ENCODE measurements at regions not wholly inside any gene's neighbourhood (a gene's known extent, or its start where the extent isn't known, plus 50 kb on each side); places are given as distances from the start of the nearest gene placed in this dataset.

DNA sequence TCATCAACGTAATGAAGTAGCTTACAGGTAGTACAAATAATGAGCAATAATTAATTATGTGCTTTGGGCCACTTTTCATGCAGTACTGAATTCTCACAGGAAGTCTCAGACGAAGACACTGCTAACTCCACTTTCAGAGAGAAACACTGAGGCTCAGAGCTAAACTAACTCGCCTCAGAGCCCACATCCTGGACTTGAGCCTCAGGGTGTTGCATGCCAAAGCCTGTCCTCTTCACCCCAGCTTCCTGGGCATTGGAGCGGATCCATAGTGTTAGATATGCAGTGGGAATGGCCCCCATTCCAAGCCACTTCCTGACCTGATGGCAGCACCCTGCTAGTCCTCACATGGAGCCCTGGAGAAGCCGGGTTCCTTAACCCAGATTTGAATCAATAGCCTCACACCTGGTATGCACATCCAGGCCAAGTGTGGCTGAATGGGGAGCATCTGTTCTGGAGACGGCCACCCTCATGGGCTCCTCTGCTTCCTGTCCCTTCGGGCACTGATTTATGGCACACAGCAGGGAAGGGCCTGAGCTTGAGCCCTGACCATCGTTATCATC lies 265.1 kb upstream of the ZNF32 start:
- DNase-seq (ENCODE audit: low read depth, low spot score): no peak
- in situ Hi-C loops (cut with HindIII; ENCODE audit: low sequenced_read_pairs): no loop called here
- TF ChIP-seq, protein P1, sequence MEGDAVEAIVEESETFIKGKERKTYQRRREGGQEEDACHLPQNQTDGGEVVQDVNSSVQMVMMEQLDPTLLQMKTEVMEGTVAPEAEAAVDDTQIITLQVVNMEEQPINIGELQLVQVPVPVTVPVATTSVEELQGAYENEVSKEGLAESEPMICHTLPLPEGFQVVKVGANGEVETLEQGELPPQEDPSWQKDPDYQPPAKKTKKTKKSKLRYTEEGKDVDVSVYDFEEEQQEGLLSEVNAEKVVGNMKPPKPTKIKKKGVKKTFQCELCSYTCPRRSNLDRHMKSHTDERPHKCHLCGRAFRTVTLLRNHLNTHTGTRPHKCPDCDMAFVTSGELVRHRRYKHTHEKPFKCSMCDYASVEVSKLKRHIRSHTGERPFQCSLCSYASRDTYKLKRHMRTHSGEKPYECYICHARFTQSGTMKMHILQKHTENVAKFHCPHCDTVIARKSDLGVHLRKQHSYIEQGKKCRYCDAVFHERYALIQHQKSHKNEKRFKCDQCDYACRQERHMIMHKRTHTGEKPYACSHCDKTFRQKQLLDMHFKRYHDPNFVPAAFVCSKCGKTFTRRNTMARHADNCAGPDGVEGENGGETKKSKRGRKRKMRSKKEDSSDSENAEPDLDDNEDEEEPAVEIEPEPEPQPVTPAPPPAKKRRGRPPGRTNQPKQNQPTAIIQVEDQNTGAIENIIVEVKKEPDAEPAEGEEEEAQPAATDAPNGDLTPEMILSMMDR (IDR thresholded peaks at IDR 0.05; ENCODE audit: low read depth, low read length): no peak
- H3K4me3 ChIP-seq (ENCODE audit: low read depth, low read length): no peak overlapping the region

DNA sequence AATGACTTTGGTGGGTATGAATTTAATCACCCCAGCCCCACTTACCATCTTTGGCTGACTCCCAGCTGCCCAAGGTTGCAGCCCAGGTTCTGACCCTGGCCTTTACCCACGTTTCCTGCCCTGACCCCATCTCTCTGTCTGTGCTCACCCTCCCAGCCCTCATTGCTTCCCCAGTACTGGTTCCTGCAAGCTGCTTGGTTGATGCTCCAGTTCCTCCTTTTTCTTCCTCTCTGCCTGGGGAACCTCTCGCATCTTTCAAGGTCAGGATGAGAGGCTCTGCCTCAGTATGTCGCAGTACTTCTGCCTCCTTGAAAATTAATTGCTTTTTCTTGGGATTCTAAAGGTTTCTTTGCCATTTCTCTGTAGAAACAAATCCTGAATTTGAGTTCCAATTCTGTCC lies 263.8 kb upstream of the ZNF32 start:
- TF ChIP-seq, protein P1 (IDR thresholded peaks at IDR 0.05; ENCODE audit: low read depth, low read length): no peak
- no peak for DNase-seq (ENCODE audit: low read depth, low spot score)
- in situ Hi-C loops (cut with HindIII; ENCODE audit: low sequenced_read_pairs): no loop called here
- no peak overlapping the region for H3K4me3 ChIP-seq (ENCODE audit: low read depth, low read length)

DNA sequence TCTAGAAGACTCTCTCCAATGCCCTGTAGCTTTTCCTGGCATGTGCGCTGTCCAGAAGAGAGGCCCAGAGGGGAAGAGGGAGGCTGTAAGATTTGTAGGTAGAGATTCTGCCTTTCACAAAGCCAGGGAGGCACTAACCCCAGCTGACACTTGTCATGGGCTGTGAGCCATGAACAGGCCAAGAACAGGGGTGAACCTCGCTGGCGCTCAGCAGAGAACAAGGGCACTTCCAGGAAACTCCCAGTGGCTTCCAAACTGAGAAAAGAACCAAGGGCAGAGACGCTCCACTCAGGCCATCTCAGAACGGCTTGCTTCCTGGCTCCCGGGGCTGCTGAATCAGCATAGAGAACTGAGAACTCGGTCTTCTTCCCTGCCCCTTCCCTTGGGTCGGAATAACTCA lies 257.8 kb upstream of the ZNF32 start:
- H3K4me3 ChIP-seq (ENCODE audit: low read depth, low read length): no peak overlapping the region
- in situ Hi-C loops (cut with HindIII; ENCODE audit: low sequenced_read_pairs): no loop called here
- TF ChIP-seq, protein P1 (IDR thresholded peaks at IDR 0.05; ENCODE audit: low read depth, low read length): no peak
- DNase-seq (ENCODE audit: low read depth, low spot score): no peak

DNA sequence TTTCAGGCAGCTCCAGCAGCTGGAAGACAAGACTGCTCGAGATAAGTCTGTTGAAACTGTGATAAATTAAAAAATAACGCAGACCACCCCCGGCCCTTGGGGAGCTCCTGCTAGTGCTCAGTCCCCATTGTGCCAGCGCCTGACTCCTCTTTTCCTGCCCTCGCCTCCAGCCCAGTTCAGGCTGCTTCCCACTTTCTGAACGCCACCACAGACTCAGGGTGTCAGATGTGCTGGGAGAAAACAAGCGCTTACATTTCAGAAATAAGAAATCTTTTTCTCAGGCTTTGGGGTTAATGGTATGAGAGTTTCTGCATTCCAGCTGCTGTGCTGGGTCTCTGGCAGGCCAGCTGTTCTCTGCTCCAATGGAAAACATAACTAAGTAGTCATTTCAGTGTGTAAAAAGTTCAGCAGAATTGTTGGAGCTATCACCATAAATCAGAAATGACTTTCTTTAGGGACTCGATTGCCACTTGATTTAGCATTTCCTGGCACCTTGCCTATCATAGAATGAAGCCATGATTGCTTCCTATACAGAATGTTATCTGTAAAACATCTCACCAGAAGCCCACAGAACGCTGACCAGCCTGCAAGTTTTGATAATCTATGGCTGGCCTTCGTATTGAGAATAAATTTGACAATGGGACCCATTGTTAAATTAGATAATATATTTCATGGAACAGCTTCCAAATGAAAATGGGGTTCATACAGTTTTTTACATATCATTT lies 257.0 kb upstream of the ZNF32 start:
- in situ Hi-C loops (cut with HindIII; ENCODE audit: low sequenced_read_pairs): no loop called here
- H3K4me3 ChIP-seq (ENCODE audit: low read depth, low read length): no peak overlapping the region
- no peak for DNase-seq (ENCODE audit: low read depth, low spot score)
- TF ChIP-seq, protein P1 (IDR thresholded peaks at IDR 0.05; ENCODE audit: low read depth, low read length): no peak

DNA sequence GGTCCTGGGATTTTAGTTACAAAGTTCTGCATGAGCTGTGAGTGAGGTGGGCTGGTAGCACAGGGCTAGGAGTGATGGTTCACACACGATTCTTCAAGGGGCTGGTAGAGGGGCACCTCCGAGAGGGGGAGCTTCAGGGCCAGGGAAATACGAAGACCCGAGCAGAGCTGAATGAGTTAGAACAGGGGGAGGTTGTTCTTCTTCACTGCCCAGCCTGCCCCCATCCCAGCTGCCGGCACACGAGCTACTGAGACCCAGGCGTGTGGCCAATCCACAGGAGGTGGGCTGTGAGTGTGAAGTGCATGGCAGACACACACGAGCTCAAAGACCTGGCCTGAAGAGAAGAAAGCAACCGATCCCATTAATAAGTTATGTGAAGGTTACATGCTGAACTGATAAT lies 256.2 kb upstream of the ZNF32 start:
- TF ChIP-seq, protein P1 (IDR thresholded peaks at IDR 0.05; ENCODE audit: low read depth, low read length): no peak
- no peak for DNase-seq (ENCODE audit: low read depth, low spot score)
- in situ Hi-C loops (cut with HindIII; ENCODE audit: low sequenced_read_pairs): no loop called here
- H3K4me3 ChIP-seq (ENCODE audit: low read depth, low read length): no peak overlapping the region

DNA sequence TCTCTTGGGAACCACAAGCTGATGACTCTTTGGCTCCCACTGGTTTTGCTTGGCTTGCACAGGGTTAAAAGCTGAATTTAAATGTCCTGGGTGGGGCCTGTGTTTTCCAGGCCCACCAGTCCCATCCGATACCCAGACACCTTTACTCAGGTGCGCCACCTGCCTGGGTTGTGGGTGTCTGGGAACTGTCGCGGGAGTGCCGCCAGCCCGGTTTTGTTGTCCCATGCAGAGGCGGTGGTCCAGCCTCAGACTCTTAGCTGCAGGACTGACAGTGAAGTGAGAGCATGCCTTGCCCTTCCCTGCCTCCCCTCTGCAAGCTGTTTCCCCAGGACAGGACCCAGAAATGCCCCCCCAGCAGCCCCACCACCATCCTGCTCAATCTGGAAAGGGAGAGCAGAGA lies 255.6 kb upstream of the ZNF32 start:
- TF ChIP-seq, protein P1 (IDR thresholded peaks at IDR 0.05; ENCODE audit: low read depth, low read length): no peak
- no peak for DNase-seq (ENCODE audit: low read depth, low spot score)
- in situ Hi-C loops (cut with HindIII; ENCODE audit: low sequenced_read_pairs): no loop called here
- no peak overlapping the region for H3K4me3 ChIP-seq (ENCODE audit: low read depth, low read length)
